Uterus (tissue), 2 donors: ENCODE measurements at regions not wholly inside any gene's neighbourhood (a gene's known extent, or its start where the extent isn't known, plus 50 kb on each side); places are given as distances from the start of the nearest gene placed in this dataset.

Experiments
- CTCF ChIP-seq, 4 experiments: fragments of 200-600 bp in 2 of 4; fragments of 450-650 bp in 2 of 4; sonication (generic) in 2 of 4; IDR thresholded peaks; one replicate each; pipeline ENCODE4 v1.5.1; 2016 to 2019; ENCODE audit warnings: antibody characterized with exemption in 4 of 4, mild to moderate bottlenecking in 2 of 4, moderate library complexity in 1 of 4
- POLR2A ChIP-seq, 2 donors: fragments of 450-650 bp; IDR thresholded peaks; one replicate each; pipeline ENCODE4 v1.6.1; 2016; ENCODE audit warnings: antibody characterized with exemption in 2 of 2, mild to moderate bottlenecking in 1 of 2, moderate library complexity in 1 of 2

GRCh38 chr10:121365566-121365965, 232.7 kb downstream of the FGFR2 start:
- no peak for TF ChIP-seq CTCF (IDR thresholded peaks at IDR 0.05)
- TF ChIP-seq POLR2A (IDR thresholded peaks at IDR 0.05), result no peak
